HT-29 (cell line): ENCODE measurements at regions not wholly inside any gene's neighbourhood (a gene's known extent, or its start where the extent isn't known, plus 50 kb on each side); places are given as distances from the start of the nearest gene placed in this dataset.
A peak's percentile ranks its signal among the peaks of the same experiment; 100 is the strongest.
"Not testable (repeated sequence)": the region's sequence is repeated elsewhere in the genome, so short reads cannot be mapped to it uniquely, and the experiment has no call there.

Source experiments
- DNase-seq: peaks from one replicate; pipeline ENCODE4 v3.0.0-alpha.2; 2015; ENCODE audit warnings: low spot score

DNA sequence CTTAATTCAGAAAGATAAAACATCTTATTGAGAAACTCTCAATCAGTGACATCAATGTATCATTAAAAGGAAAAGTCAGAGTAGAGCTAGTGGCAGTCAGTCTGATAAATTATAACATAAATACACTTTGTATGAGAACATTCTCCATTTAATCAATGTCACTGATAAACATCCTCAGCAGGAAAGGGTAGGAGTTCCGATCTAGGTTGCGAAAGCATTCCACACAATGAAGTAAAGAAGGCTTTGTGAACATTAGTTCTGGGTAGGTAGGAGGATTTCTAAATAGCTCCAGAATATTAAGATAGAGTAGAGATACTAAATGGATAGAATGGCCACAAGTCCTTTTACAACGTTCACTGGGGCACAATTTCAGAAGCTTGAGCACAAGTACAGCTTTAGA lies 179.7 kb upstream of the MALRD1 start:
- no peak for DNase-seq

DNA sequence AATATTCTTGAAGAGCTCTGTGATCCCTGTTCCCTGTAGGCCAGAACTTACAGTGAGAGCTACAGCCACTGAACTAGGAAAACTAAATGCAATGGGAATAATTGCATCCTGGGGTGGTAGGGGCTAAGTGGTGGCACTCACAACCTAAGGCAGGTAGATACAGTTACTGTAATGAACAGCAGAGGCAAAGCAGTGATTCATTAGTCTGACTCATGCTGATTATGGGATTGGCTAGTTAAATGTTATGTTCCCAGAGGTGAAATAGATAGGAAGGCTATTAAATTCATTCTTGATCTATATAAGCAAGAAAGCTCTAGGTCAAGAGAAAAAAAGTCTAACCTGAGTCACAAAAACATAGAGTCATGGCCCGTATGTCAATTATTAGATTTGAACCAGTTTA lies 173.1 kb upstream of the MALRD1 start:
- peak; percentile 38 for DNase-seq

- DNase-seq, result peak; percentile 44
Measured at GRCh38 chr10:18879284-18879683, 169.3 kb upstream of the MALRD1 start.

- no peak for DNase-seq
Measured at GRCh38 chr10:18880530-18880929, 168.1 kb upstream of the MALRD1 start.

DNA sequence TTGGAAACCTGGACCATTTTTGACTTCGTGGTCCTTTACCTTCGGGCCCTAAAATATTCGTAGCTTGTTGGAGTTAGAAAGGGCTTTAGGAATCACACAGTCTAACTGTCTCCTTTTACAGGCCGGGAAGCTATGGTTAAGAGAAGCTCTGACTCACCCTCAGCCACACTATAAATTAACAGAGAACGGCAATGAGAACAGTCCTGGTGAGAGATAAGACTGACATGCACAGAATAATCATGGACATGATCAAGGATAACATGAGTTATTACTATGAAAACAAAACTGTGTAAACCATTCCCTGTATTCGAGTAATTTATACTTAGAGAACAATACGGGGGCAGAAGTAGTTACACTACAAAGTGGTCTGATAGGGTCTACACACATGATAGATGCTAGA lies 162.5 kb upstream of the MALRD1 start:
- peak; percentile 42 for DNase-seq

DNA sequence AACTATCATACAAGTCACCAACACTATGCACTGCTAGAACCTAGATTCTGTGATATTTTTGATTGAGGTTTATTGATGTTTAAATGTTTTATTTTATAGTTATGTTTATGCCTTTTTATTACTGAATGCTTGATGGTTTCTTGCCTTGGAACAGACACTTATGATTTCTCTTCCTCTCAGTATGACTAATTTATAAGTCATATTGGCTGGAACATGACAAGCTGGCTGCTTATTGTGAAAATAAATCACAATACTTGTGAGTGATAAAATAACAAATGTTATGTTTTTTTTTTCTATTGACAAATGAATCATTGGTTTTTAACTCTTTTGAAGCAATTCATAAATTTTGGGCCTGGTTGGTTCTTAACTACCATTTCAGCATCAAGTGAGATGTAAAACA lies 142.0 kb upstream of the MALRD1 start:
- DNase-seq, result no peak

DNA sequence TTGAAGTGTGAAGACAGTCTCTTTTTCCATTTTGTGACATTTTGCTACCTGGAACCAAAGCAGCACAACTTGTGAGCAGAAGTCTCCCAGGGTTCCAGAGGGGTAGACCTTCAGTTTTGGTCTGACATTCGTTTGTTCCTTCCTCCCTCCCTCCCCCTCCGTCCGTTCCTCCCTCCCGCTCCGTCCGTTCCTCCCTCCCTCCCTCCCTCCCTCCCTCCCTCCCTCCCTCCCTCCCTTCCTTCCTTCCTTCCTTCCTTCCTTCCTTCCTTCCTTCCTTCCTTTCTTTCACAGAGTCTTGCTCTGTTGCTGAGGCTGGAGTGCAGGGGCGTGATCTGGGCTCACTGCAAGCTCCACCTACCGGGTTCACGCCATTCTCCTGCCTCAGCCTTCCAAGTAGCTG lies 131.2 kb upstream of the MALRD1 start:
- not testable (repeated sequence) for DNase-seq

DNA sequence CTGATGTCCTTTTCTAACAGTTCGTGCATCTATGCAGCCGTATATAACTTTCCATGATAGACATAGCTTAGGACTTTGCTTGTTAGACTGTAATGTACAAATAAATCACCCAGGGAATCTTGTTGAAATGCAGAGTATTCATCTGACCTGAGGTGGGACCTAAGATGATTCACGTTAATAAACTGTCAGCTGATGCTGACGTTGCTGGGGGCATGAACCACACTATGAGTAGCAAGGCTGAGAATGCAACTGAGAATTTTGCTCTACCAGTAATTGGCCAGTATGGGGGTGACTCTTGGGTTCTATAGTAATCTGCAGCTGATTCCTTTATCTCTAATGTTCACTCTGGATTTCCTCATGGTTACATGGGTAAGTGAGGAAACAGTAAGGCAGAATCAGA lies 130.1 kb upstream of the MALRD1 start:
- no peak for DNase-seq

GRCh38 chr10:18949391-18949790 lies 99.2 kb upstream of the MALRD1 start:
- no peak for DNase-seq

- DNase-seq, result not testable (repeated sequence)
Measured at GRCh38 chr10:18951072-18951823, 97.4 kb upstream of the MALRD1 start.

DNA sequence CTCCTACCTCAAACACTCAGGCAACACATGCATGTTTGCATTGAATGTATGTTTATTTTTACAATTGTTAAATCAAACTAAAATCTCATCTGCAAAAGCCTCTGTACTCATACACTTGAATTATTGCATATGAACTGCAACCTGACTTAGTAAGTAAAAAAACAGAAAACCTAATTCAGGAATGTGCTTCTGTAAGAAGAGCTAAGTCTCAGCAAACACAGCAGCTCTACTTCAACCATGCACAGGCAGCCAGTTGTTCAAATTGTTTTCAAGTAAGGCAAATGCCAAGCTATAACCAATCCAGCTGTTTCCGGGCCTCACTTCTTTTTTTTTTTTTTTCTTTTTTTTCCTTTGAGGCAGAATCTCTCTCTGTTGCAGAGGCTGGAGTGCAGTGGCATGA lies 93.5 kb upstream of the MALRD1 start:
- DNase-seq, result no peak

DNA sequence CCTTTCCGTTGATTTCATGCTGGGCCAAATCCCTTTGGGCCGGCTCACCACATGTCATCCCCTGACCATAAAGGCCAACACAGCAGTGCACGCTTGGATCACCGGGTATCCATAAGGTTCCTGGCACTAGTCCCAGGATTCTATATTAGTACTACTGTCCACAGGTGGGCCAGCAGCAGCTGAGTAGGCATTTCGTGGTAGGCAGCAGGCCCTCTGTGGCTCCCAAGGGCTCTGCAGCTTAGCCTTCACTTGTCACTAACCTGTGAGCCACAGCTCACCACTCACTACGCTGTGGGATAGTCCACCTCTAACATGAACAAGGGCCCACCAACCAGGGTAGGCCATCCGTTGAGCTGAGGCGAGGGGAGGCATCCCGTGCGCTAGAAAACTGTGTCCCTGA lies 89.2 kb upstream of the MALRD1 start:
- no peak for DNase-seq

GRCh38 chr10:18960466-18961079 lies 88.0 kb upstream of the MALRD1 start:
- DNase-seq, result no peak

DNA sequence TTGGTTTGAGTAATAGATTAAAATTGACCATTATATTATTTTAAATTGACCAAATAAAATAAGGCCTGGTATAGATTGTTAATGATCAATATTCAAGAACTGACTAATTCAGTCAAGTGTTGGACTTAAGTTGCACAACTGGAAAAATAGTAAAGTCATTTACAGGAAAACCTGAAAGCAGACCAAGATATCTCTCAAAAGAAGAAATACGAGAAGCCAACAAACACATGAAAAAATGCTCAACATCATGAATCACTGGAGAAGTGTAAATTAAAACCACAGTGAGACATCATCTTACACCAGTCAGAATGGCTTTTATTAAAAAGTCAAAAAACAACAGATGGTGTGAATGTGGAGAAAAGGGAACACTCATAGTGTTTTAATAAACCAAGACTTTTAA lies 80.4 kb upstream of the MALRD1 start:
- DNase-seq, result no peak

DNA sequence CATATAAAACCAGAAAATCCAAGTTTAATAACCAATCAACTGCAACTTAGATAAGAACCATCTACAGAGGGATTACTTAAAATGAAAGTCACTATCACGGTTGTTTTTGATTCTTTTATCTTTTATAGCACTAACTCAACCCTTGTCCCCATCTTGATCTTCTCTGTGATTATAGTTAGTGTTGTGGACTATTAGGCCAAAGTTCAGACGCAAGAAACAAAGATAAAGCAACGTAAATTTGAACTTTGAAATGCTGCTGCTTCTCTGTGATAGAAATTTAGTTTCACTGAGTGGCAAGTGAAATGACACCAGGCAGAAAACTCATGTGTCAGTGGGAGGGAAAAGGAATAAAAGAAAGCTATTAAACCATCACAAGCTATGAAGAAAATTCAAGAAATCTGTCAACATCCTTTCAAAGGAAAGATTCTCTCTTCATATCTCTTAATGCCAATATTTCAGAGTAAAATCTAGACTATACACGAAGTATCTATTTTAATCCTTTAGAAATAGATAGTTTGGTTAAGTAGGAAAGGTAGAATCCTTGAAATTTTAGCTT lies 71.8 kb upstream of the MALRD1 start:
- peak; percentile 4 for DNase-seq

DNA sequence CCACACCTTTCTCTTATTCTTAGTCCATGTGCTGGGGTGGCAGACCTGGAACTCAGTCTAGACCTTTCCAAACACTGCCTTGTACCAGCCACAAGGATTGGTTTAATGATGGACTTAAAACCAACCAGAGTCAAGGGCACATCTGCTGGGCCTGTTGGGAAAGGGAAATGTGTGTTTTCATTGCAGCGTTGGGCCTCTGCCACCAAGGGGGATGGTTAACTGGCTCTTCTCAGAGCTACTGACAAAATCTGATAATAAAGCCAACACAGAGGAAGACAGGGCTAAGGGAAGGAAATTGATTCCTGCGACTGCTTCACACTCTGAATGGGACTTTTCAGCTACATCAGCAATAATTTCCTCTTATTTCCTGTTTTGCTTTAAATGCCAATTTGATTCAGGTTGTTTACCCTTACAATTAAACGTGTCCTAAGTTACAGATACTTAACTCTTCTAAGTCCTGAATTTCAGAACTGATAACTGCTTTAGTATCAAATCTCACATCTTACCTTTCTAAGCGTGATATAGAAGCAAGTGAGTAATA lies 68.4 kb upstream of the MALRD1 start:
- no peak for DNase-seq

DNA sequence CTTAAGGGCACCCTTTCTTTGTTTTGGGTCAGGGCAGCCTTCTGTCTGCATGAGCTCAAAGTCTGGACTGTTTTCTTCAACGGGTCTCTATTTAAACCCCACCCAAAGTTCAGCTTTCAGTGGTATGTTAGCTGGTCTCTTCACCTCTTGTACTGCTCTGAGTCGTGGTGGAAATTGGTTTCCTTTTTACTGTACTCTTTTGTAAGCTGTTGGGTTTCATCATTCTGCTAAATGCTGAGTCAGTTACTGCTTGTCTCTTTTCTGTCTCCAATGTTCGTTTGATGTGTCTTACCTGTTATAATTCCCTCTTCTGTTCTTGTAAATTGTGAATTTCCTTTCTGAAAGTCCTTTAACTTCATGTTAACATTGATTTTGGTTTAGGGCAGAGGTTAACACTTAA lies 64.1 kb upstream of the MALRD1 start:
- no peak for DNase-seq

GRCh38 chr10:18988338-18988737 lies 60.3 kb upstream of the MALRD1 start:
- DNase-seq, result no peak
